Astrocyte (in vitro differentiated cells and primary cell): ENCODE measurements at regions not wholly inside any gene's neighbourhood (a gene's known extent, or its start where the extent isn't known, plus 50 kb on each side); places are given as distances from the start of the nearest gene placed in this dataset.

Experiments used
- DNase-seq: peaks from one replicate; pipeline ENCODE4 v3.0.0-alpha.2; 2010; ENCODE audit warnings: low read depth
- FAIRE-seq: peaks from 2 replicates; lab custom pipeline; 2011; peaks lifted over from hg19 to GRCh38; lab: Jason Lieb, UNC
- H2AFZ ChIP-seq: 2 replicates; pipeline ENCODE4 v1.6.0; 2012; ENCODE audit warnings: low read depth, low read length, inconsistent platforms
- H3K27ac ChIP-seq: 2 replicates; pipeline ENCODE4 v1.5.1; 2011; ENCODE audit warnings: low read depth, low read length, inconsistent platforms
- H3K27me3 ChIP-seq: 2 replicates; pipeline ENCODE4 v1.6.0; 2011; ENCODE audit warnings: low read length, inconsistent platforms; ENCODE audit not compliant: insufficient read depth
- H3K36me3 ChIP-seq: 2 replicates; pipeline ENCODE4 v1.5.1; 2011; ENCODE audit warnings: low read length, inconsistent platforms; ENCODE audit not compliant: insufficient read depth
- H3K4me1 ChIP-seq: 2 replicates; pipeline ENCODE4 v1.5.1; 2011; ENCODE audit warnings: low read length, inconsistent platforms; ENCODE audit not compliant: insufficient read depth
- H3K4me2 ChIP-seq: 2 replicates; pipeline ENCODE4 v1.6.0; 2012; ENCODE audit warnings: low read length, inconsistent platforms
- H3K4me3 ChIP-seq: 2 replicates; pipeline ENCODE4 v1.5.1; 2011; ENCODE audit warnings: low read depth, mild to moderate bottlenecking, low read length, inconsistent platforms; ENCODE audit not compliant: insufficient read depth
- H3K79me2 ChIP-seq: 2 replicates; pipeline ENCODE4 v1.6.0; 2012; ENCODE audit warnings: mild to moderate bottlenecking, low read length, inconsistent platforms; ENCODE audit not compliant: insufficient read depth
- H3K9ac ChIP-seq: 2 replicates; pipeline ENCODE4 v1.6.0; 2012; ENCODE audit warnings: mild to moderate bottlenecking, low read length, inconsistent platforms
- H3K9me3 ChIP-seq: 2 replicates; pipeline ENCODE4 v1.5.1; 2012; ENCODE audit warnings: low read depth, mild to moderate bottlenecking, low read length, inconsistent platforms; ENCODE audit not compliant: insufficient read depth
- H4K20me1 ChIP-seq: 2 replicates; pipeline ENCODE4 v1.6.0; 2012; ENCODE audit warnings: low read length, inconsistent platforms; ENCODE audit not compliant: insufficient read depth
- H3K27ac Mint-ChIP-seq: one replicate; pipeline ENCODE4 v1.8.0; 2021; ENCODE audit warnings: mild to moderate bottlenecking, mixed read lengths; ENCODE audit not compliant: unreplicated experiment
- H3K27me3 Mint-ChIP-seq: one replicate; pipeline ENCODE4 v1.8.0; 2021; ENCODE audit warnings: low read depth, mixed read lengths; ENCODE audit not compliant: unreplicated experiment
- H3K36me3 Mint-ChIP-seq: one replicate; pipeline ENCODE4 v1.8.0; 2021; ENCODE audit warnings: low read depth, mixed read lengths; ENCODE audit not compliant: unreplicated experiment
- H3K4me1 Mint-ChIP-seq: one replicate; pipeline ENCODE4 v1.8.0; 2021; ENCODE audit warnings: low read depth, mixed read lengths; ENCODE audit not compliant: unreplicated experiment
- H3K4me3 Mint-ChIP-seq: one replicate; pipeline ENCODE4 v1.8.0; 2021; ENCODE audit warnings: mild to moderate bottlenecking, moderate library complexity, mixed read lengths; ENCODE audit not compliant: unreplicated experiment
- H3K9me3 Mint-ChIP-seq: one replicate; pipeline ENCODE4 v1.8.0; 2021; ENCODE audit warnings: mild to moderate bottlenecking, mixed read lengths; ENCODE audit not compliant: unreplicated experiment
- EZH2 ChIP-seq: IDR thresholded peaks from 2 replicates; pipeline ENCODE4 v1.6.1; 2012; ENCODE audit warnings: mild to moderate bottlenecking, low read length, inconsistent platforms; ENCODE audit not compliant: insufficient read depth
- TF ChIP-seq, protein P1 (sequence below): IDR thresholded peaks from 2 replicates; pipeline ENCODE4 v1.5.1; 2011; ENCODE audit warnings: low read depth, mild to moderate bottlenecking, inconsistent platforms, low read length, moderate library complexity; ENCODE audit not compliant: insufficient read depth

DNA sequence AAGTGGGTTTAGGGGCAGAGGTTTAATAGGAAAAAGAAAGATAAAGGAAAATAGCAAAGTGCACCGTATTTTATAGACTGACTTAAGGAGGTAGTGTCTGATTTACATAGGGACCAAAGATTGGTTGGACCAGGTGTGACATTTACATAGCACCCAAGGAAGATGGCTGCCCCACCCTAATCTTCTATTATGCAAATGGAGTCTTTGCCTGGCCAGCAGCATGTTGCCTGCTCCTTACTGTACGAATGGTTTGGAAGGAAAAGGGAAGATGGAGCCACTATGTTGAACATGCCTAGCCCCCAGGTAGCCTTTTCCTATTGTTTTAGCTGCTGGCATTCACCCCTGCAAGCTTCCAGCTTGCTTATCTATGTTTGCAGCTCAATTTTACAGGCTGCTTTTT, 146.2 kb upstream of the PDE5A start:
- H4K20me1 ChIP-seq, result no peaks in the 10 kb centered on the region
- no peak for FAIRE-seq
- H3K79me2 ChIP-seq, result no peaks in the 10 kb centered on the region
- no peaks in the 10 kb centered on the region for H3K27me3 ChIP-seq
- H3K9me3 ChIP-seq, result no peaks in the 10 kb centered on the region
- H2AFZ ChIP-seq, result no peak overlapping the region
- H3K9ac ChIP-seq, result no peak overlapping the region
- H3K9me3 Mint-ChIP-seq, result no peaks in the 10 kb centered on the region
- no peak overlapping the region for H3K27ac Mint-ChIP-seq
- H3K4me3 Mint-ChIP-seq, result no peak overlapping the region
- TF ChIP-seq EZH2, result no peak
- no peaks in the 10 kb centered on the region for H3K4me1 ChIP-seq
- H3K4me2 ChIP-seq, result no peak overlapping the region
- H3K27me3 Mint-ChIP-seq, result no peaks in the 10 kb centered on the region
- no peaks in the 10 kb centered on the region for H3K4me1 Mint-ChIP-seq
- H3K4me3 ChIP-seq, result no peak overlapping the region
- no peaks in the 10 kb centered on the region for H3K36me3 Mint-ChIP-seq
- no peak overlapping the region for H3K27ac ChIP-seq
- H3K36me3 ChIP-seq, result no peaks in the 10 kb centered on the region
- DNase-seq, result no peak

DNA sequence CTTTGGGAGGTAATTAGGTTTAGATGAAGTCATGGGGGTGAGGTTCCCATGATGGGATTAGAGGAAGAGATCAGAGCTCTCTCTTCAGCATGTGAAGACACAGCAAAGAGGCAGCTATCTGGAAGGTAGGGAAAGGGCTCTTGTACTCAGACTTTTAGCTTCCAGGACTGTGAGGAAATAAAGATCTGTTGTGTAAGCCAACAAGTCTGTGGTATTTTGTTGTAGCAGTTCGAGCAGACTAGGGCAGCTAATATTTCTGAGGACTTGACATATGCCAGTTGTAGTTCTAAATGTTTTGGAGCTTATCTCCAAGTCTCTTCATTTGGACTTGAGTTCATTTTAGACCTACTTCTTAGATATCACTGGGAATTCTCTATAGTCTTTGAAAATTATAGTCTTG, 137.3 kb upstream of the PDE5A start:
- H3K27me3 ChIP-seq, result no peaks in the 10 kb centered on the region
- Mint-ChIP-seq H3K4me1 (no peaks in the 10 kb centered on the region), H3K27me3 (no peaks in the 10 kb centered on the region), H3K36me3 (no peaks in the 10 kb centered on the region), H3K4me3 (no peak overlapping the region), H3K9me3 (no peaks in the 10 kb centered on the region), H3K27ac (no peak overlapping the region)
- no peaks in the 10 kb centered on the region for H3K36me3 ChIP-seq
- H3K4me3 ChIP-seq, result no peak overlapping the region
- no peaks in the 10 kb centered on the region for H3K79me2 ChIP-seq
- DNase-seq, result no peak
- no peaks in the 10 kb centered on the region for H3K4me1 ChIP-seq
- H4K20me1 ChIP-seq, result no peaks in the 10 kb centered on the region
- no peaks in the 10 kb centered on the region for H3K9me3 ChIP-seq
- no peak overlapping the region for H3K4me2 ChIP-seq
- H3K27ac ChIP-seq, result no peak overlapping the region
- TF ChIP-seq EZH2, result no peak
- H2AFZ ChIP-seq, result no peak overlapping the region
- no peak for FAIRE-seq
- no peak overlapping the region for H3K9ac ChIP-seq

DNA sequence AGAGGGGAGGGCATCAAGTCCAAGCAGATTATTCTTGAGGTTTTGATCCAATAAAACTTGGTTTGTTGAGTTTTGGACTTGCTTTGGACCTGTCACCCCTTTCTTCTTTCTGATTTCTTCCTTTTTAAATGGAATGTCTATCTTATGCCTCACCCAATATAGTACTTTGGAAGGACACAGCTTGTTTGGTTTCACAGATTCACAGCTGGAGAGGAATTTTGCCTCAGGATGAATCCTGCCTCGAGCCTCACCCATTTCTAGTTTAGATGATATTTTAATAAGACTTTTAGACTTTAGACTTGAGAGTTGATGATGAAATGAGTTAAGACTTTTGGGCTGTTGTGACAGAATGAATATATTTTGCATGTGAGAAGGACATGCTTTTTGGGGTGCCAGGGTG, 136.9 kb upstream of the PDE5A start:
- Mint-ChIP-seq H3K27ac (no peak overlapping the region), H3K36me3 (no peaks in the 10 kb centered on the region), H3K4me3 (no peak overlapping the region), H3K9me3 (no peaks in the 10 kb centered on the region), H3K4me1 (no peaks in the 10 kb centered on the region), H3K27me3 (no peaks in the 10 kb centered on the region)
- no peak overlapping the region for H3K9ac ChIP-seq
- H3K79me2 ChIP-seq, result no peaks in the 10 kb centered on the region
- no peaks in the 10 kb centered on the region for H3K4me1 ChIP-seq
- FAIRE-seq, result no peak
- no peak for TF ChIP-seq EZH2
- TF ChIP-seq, protein P1, sequence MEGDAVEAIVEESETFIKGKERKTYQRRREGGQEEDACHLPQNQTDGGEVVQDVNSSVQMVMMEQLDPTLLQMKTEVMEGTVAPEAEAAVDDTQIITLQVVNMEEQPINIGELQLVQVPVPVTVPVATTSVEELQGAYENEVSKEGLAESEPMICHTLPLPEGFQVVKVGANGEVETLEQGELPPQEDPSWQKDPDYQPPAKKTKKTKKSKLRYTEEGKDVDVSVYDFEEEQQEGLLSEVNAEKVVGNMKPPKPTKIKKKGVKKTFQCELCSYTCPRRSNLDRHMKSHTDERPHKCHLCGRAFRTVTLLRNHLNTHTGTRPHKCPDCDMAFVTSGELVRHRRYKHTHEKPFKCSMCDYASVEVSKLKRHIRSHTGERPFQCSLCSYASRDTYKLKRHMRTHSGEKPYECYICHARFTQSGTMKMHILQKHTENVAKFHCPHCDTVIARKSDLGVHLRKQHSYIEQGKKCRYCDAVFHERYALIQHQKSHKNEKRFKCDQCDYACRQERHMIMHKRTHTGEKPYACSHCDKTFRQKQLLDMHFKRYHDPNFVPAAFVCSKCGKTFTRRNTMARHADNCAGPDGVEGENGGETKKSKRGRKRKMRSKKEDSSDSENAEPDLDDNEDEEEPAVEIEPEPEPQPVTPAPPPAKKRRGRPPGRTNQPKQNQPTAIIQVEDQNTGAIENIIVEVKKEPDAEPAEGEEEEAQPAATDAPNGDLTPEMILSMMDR, result no peak
- H3K27ac ChIP-seq, result no peak overlapping the region
- H4K20me1 ChIP-seq, result no peaks in the 10 kb centered on the region
- no peak overlapping the region for H3K4me2 ChIP-seq
- no peak overlapping the region for H2AFZ ChIP-seq
- no peak for DNase-seq
- H3K4me3 ChIP-seq, result no peak overlapping the region
- H3K9me3 ChIP-seq, result no peaks in the 10 kb centered on the region
- no peaks in the 10 kb centered on the region for H3K27me3 ChIP-seq
- no peaks in the 10 kb centered on the region for H3K36me3 ChIP-seq
